ENCODE measurements at regions not wholly inside any gene's neighbourhood (a gene's known extent, or its start where the extent isn't known, plus 50 kb on each side); places are given as distances from the start of the nearest gene placed in this dataset.

- Histone ChIP-seq H3K36me3 (no peaks in the 10 kb centered on the region), H3K4me3 (no peak overlapping the region), H3K4me1 (no peaks in the 10 kb centered on the region), H3K27me3 (no peaks in the 10 kb centered on the region), H3K27ac (no peak overlapping the region), H3K9me3 (no peaks in the 10 kb centered on the region)
- no peak for DNase-seq
- no peak for ATAC-seq
- intact Hi-C loops (cut with DNase I; ENCODE audit: low total_unique reads) (no loop called here), in situ Hi-C loops (cut with MboI; ENCODE audit: low sequenced_read_pairs in 4 of 4) (no loop called here)
- TF ChIP-seq POLR2A (IDR thresholded peaks at IDR 0.05) (no peak), CTCF (IDR thresholded peaks at IDR 0.05 in 4 of 5, conservative IDR thresholded peaks at IDR 0.05 in 1 of 5) (no peak)
Measured at GRCh38 chr2:120630031-120630701, 105.5 kb upstream of the GLI2 start.

GRCh38 chr2:120631236-120631635 lies 104.4 kb upstream of the GLI2 start:
- in situ Hi-C loops (cut with MboI; ENCODE audit: low sequenced_read_pairs in 4 of 4) = no loop called here
- no peak for ATAC-seq

GRCh38 chr2:120631724-120632123 lies 103.9 kb upstream of the GLI2 start:
- H3K27me3 ChIP-seq = no peaks in the 10 kb centered on the region
- ATAC-seq (no peak), DNase-seq (no peak)
- H3K4me1 ChIP-seq = no peaks in the 10 kb centered on the region
- TF ChIP-seq POLR2A (IDR thresholded peaks at IDR 0.05) = no peak
- no peak for TF ChIP-seq CTCF (IDR thresholded peaks at IDR 0.05 in 4 of 5, conservative IDR thresholded peaks at IDR 0.05 in 1 of 5)
- in situ Hi-C loops (cut with MboI; ENCODE audit: low sequenced_read_pairs in 4 of 4) (no loop called here), intact Hi-C loops (cut with DNase I; ENCODE audit: low total_unique reads) (no loop called here)
- H3K36me3 ChIP-seq = no peaks in the 10 kb centered on the region
- no peak overlapping the region for H3K27ac ChIP-seq
- H3K9me3 ChIP-seq = no peaks in the 10 kb centered on the region
- no peak overlapping the region for H3K4me3 ChIP-seq

More at GRCh38 chr2:120631236-120631635, 104.4 kb upstream of the GLI2 start:
- no peak overlapping the region for H3K4me3 ChIP-seq
- intact Hi-C loops (cut with DNase I; ENCODE audit: low total_unique reads) = no loop called here
- DNase-seq = no peak
- no peaks in the 10 kb centered on the region for H3K36me3 ChIP-seq
- no peaks in the 10 kb centered on the region for H3K27me3 ChIP-seq
- no peak overlapping the region for H3K27ac ChIP-seq
- H3K9me3 ChIP-seq = no peaks in the 10 kb centered on the region
- H3K4me1 ChIP-seq = no peaks in the 10 kb centered on the region
- TF ChIP-seq CTCF (IDR thresholded peaks at IDR 0.05 in 4 of 5, conservative IDR thresholded peaks at IDR 0.05 in 1 of 5) (no peak), POLR2A (IDR thresholded peaks at IDR 0.05) (no peak)

- Histone ChIP-seq H3K36me3 (no peaks in the 10 kb centered on the region), H3K27me3 (no peaks in the 10 kb centered on the region), H3K4me1 (no peaks in the 10 kb centered on the region), H3K9me3 (no peaks in the 10 kb centered on the region), H3K27ac (no peak overlapping the region), H3K4me3 (no peak overlapping the region)
- intact Hi-C loops (cut with DNase I; ENCODE audit: low total_unique reads) (no loop called here), in situ Hi-C loops (cut with MboI; ENCODE audit: low sequenced_read_pairs in 4 of 4) (no loop called here)
- TF ChIP-seq POLR2A (IDR thresholded peaks at IDR 0.05) = no peak
- no peak for TF ChIP-seq CTCF (IDR thresholded peaks at IDR 0.05 in 4 of 5, conservative IDR thresholded peaks at IDR 0.05 in 1 of 5)
- DNase-seq (no peak), ATAC-seq (no peak)
Measured at GRCh38 chr2:120632796-120633646, 102.6 kb upstream of the GLI2 start.
